ENCODE measurements at regions not wholly inside any gene's neighbourhood (a gene's known extent, or its start where the extent isn't known, plus 50 kb on each side); places are given as distances from the start of the nearest gene placed in this dataset.

DNA sequence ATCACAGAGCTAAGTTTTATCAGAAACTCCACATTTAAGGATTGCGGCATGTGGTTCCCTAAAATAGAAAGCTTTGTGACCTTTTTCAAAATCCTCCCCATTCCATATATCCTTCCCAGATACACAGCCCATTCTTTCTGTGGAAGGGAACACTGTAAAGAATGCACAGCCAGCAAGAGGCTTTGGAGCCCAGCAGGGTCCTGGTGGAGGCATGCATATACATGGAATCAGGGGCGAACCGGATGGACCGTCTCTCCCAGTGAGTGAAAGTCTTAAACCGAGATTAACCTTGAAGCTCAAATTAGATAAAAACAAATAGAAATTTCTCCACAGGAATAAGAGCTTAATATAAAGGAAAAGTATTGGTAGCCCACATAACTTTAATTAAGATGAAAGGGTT is 436.2 kb upstream of the MDFIC2 start:
- Mint-ChIP-seq H3K27ac (no peak overlapping the region), H3K4me1 (no peaks in the 10 kb centered on the region), H3K36me3 (ENCODE audit: low read depth) (no peaks in the 10 kb centered on the region), H3K9me3 (no peaks in the 10 kb centered on the region), H3K4me3 (no peak overlapping the region), H3K27me3 (peaks cover 25% of the 10 kb centered on the region)
- DNase-seq (no peak), ATAC-seq (no peak)

DNA sequence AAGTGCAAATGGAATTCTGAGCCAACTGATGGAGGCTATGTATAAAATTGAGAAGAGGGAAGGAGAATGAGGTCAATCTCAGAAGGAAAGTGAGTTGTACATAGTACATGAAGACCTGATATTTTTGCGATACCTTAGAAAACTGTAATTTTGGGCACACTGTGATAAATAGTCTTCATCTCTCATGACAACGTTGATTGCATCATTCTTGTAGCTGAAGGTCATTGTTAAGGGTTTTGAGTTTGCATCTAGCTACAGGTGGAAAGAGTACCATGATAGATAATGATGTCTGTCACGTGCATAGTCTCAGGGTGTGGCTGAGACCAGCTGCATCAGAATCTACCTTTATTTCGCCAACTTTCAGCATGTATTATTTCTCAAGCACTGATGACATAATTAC is 435.4 kb upstream of the MDFIC2 start:
- Mint-ChIP-seq H3K4me1 (no peaks in the 10 kb centered on the region), H3K36me3 (ENCODE audit: low read depth) (no peaks in the 10 kb centered on the region), H3K27me3 (peaks cover 25% of the 10 kb centered on the region), H3K4me3 (no peak overlapping the region), H3K27ac (no peak overlapping the region), H3K9me3 (no peaks in the 10 kb centered on the region)
- DNase-seq: no peak
- no peak for ATAC-seq

DNA sequence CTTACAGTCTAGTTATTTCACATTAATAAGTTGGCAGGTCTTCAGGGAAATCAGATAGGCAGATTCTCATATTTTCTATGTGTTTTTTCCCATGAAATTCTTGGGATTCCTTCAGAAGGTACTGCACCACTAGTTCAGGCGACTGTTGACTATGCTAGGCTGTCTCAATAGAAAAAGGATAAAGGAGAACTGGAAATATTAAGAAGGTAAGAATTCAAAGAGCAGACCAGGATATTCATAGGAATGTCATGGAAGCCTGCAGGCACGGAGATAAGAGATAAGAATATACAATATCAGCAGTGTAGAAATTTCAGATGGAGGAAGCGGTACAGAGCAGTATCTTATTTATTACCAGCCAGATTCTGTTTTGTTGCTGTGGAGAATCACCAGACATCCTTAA is 432.1 kb upstream of the MDFIC2 start:
- no peak for DNase-seq
- H3K4me3 Mint-ChIP-seq: no peak overlapping the region
- H3K9me3 Mint-ChIP-seq: no peaks in the 10 kb centered on the region
- ATAC-seq: no peak
- no peaks in the 10 kb centered on the region for H3K36me3 Mint-ChIP-seq (ENCODE audit: low read depth)
- peaks cover 19% of the 10 kb centered on the region for H3K27me3 Mint-ChIP-seq
- no peak overlapping the region for H3K27ac Mint-ChIP-seq
- H3K4me1 Mint-ChIP-seq: no peaks in the 10 kb centered on the region

DNA sequence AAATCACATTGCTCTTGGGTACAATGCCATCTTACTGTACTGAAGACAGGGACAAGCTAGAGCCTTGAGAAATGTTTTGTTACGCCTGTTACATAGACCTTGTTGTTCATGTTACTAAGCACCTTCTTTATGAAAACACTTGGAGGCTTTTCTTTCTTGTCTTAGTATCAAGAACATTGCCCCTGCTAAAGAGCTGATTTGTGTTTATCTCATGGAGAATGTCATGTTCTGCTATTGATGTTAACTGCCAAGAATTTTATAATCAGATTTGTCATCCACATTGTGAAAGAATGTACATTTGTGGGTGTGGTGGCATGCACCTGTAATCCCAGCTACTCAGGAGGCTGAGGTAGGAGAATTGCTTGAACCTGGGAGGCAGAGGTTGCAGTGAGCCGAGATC is 431.3 kb upstream of the MDFIC2 start:
- no peaks in the 10 kb centered on the region for H3K36me3 Mint-ChIP-seq (ENCODE audit: low read depth)

DNA sequence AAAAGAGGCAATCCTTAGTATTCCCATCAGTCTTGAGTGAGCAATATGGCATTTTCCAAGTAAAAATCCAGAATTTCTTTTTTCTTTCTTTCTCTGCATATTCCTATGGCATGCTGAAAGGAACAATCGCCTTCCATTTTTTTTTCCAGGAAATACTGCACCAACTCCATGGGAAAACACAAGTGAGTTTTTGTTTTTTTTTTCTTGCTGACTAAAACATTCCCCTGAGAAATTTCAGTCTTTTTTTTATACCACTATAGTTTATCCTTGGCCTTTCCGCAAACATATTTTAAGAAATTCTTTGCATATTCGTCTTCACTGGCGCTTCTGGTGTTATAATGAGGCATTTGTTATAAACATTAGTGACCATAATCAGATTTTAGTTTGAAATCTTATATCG is 429.6 kb upstream of the MDFIC2 start:
- no peak overlapping the region for H3K4me3 Mint-ChIP-seq
- peaks cover 7% of the 10 kb centered on the region for H3K27me3 Mint-ChIP-seq
- H3K27ac Mint-ChIP-seq: no peak overlapping the region
- no peaks in the 10 kb centered on the region for H3K9me3 Mint-ChIP-seq
- DNase-seq (no peak), ATAC-seq (no peak)
- no peaks in the 10 kb centered on the region for H3K36me3 Mint-ChIP-seq (ENCODE audit: low read depth)
- H3K4me1 Mint-ChIP-seq: peaks cover 8% of the 10 kb centered on the region

More for the DNA sequence above, 431.3 kb upstream of the MDFIC2 start:
- Mint-ChIP-seq H3K9me3 (no peaks in the 10 kb centered on the region), H3K27me3 (peaks cover 14% of the 10 kb centered on the region), H3K4me1 (no peaks in the 10 kb centered on the region), H3K27ac (no peak overlapping the region), H3K4me3 (no peak overlapping the region)
- DNase-seq: no peak
- ATAC-seq: no peak

DNA sequence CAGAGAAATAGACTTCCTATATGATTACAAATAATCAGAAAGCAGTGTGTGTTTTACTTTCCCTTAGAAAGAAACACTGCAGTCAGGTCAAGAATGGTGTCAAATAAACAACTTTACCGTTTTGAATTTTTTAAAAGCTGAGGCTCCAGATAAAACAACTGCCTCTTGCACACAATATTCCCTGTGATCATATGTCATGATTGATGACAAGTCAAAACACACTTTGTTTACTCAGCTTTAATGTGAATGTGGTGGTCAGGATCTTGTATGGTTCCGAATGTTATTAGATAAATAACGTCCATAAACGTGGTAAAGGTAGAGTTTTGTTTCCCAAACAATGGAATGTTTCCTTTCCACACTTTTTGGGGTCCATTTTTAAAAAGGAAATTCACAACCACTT is 428.4 kb upstream of the MDFIC2 start:
- no peaks in the 10 kb centered on the region for H3K36me3 Mint-ChIP-seq (ENCODE audit: low read depth)
- H3K9me3 Mint-ChIP-seq: no peaks in the 10 kb centered on the region
- DNase-seq (no peak), ATAC-seq (no peak)
- peaks cover 6% of the 10 kb centered on the region for H3K27me3 Mint-ChIP-seq
- H3K4me1 Mint-ChIP-seq: peaks cover 8% of the 10 kb centered on the region
- H3K27ac Mint-ChIP-seq: no peak overlapping the region
- no peak overlapping the region for H3K4me3 Mint-ChIP-seq

DNA sequence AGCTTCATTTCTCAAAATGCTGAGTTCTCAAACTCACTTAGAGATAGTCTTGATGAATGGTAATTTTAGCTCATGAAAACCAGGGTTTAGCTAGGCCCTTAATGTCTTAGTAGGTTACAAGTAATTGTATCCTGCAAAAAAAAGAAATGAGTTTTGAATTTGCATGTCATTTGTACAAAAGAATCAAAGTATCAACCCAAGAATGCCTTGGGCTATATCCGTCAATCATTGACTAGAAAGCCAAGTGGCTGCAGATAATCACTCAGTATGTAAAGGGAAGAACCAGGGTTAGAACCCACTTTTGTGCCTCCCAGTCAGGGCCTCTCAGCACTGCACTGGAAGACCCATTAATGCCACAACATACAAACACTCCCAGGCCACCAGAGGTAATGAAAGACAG is 427.6 kb upstream of the MDFIC2 start:
- no peaks in the 10 kb centered on the region for H3K36me3 Mint-ChIP-seq (ENCODE audit: low read depth)
- H3K4me3 Mint-ChIP-seq: no peak overlapping the region
- DNase-seq (no peak), ATAC-seq (no peak)
- H3K27me3 Mint-ChIP-seq: no peaks in the 10 kb centered on the region
- H3K27ac Mint-ChIP-seq: no peak overlapping the region
- no peaks in the 10 kb centered on the region for H3K9me3 Mint-ChIP-seq
- peaks cover 8% of the 10 kb centered on the region for H3K4me1 Mint-ChIP-seq

DNA sequence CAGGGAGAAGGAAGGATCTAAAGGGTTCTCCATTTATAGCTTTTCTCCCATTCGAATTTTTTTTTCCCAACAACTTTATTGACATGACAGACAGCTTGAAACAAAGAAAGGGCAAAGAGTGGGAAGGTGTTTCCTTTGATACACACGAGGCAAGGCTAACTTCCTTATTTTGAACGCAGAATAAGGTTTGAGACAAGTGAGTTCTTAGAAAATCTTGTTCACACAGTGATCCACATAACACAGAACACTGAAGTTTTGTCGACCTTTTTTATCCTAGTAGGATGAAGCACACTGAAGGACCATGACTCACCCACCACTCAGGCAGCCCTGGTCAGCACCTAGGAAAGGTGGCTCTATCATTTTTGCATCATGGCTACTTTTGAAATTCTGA is 425.8 kb upstream of the MDFIC2 start:
- no peak for DNase-seq

DNA sequence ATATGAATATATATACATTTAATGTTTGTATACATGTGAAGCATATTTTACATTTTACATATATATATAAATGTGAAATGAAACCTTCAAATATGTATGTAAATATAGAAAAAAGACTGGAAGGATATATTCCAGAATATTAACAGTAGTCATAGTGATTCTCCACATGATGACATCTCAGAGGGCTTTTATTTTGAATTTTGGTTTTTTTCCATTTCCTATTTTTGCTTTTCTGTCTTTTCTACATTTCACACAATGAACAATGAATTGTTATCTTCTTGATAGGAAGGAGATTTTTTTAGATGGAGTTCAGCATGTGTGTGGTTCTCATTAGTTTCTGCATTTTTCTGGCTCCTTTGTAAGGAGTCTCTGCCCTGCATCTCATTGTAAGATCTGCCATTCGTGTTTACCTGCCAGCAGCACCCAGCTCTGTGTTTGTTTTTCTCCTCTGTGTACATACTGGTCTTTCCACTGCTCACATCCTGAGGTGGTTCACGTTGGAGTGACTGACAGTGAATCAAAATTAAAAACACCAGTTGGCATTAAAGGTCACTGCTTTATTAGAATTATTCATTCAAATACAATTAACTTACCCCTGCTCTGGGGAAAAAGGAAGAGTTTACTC is 425.3 kb upstream of the MDFIC2 start:
- H3K27ac Mint-ChIP-seq: no peak overlapping the region
- peaks cover 8% of the 10 kb centered on the region for H3K4me1 Mint-ChIP-seq
- H3K36me3 Mint-ChIP-seq (ENCODE audit: low read depth): no peaks in the 10 kb centered on the region
- no peak overlapping the region for H3K4me3 Mint-ChIP-seq
- DNase-seq: no peak
- H3K9me3 Mint-ChIP-seq: no peaks in the 10 kb centered on the region
- peaks cover 4% of the 10 kb centered on the region for H3K27me3 Mint-ChIP-seq
- ATAC-seq: no peak

More for the DNA sequence above, 425.8 kb upstream of the MDFIC2 start:
- ATAC-seq: no peak
- Mint-ChIP-seq H3K4me3 (no peak overlapping the region), H3K36me3 (ENCODE audit: low read depth) (no peaks in the 10 kb centered on the region), H3K4me1 (peaks cover 8% of the 10 kb centered on the region), H3K27me3 (peaks cover 4% of the 10 kb centered on the region), H3K9me3 (no peaks in the 10 kb centered on the region), H3K27ac (no peak overlapping the region)

DNA sequence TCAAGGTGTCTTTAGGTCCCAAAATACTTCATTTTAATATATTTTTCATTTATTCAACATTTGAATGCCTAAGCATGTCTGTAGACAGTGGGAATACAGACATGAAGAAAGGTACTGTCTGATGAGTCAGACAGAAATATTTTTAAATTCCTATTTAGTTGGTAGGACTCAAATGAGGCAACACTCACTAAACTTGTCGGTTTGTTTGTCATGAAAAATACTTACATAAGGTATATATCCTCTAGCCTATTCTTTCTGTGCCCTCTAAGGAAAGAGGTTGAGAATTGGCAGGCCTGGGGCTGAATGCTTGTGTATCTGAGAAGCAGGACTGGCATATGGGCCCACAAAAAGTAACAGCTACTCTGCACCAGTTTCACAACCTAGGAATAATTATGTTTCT is 423.6 kb upstream of the MDFIC2 start:
- Mint-ChIP-seq H3K4me1 (peaks cover 8% of the 10 kb centered on the region), H3K27me3 (peaks cover 4% of the 10 kb centered on the region), H3K27ac (no peak overlapping the region), H3K4me3 (no peak overlapping the region), H3K36me3 (ENCODE audit: low read depth) (no peaks in the 10 kb centered on the region), H3K9me3 (no peaks in the 10 kb centered on the region)
- DNase-seq (no peak), ATAC-seq (no peak)

DNA sequence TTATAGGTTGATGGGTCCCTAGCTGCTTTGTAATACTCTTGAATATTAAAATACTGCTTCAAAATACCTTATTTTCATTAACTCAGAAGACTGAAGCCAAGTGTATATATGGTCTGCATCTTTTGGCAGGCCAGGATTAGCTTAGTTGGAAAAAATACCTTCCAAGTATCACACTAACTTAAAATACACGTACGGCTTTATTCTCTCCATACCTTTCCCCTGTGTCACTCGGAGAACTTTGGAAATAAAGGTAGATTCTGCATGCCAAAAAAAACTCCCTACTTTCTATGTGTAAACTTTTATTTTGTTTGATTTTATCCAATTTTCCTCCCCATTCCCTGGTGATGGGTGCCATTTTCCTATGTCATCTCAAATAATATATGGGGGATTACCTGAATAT is 422.3 kb upstream of the MDFIC2 start:
- no peak overlapping the region for H3K27ac Mint-ChIP-seq
- H3K4me1 Mint-ChIP-seq: peaks cover 8% of the 10 kb centered on the region
- peaks cover 4% of the 10 kb centered on the region for H3K27me3 Mint-ChIP-seq
- H3K36me3 Mint-ChIP-seq (ENCODE audit: low read depth): no peaks in the 10 kb centered on the region
- H3K4me3 Mint-ChIP-seq: no peak overlapping the region
- H3K9me3 Mint-ChIP-seq: no peaks in the 10 kb centered on the region
- DNase-seq: no peak
- no peak for ATAC-seq

DNA sequence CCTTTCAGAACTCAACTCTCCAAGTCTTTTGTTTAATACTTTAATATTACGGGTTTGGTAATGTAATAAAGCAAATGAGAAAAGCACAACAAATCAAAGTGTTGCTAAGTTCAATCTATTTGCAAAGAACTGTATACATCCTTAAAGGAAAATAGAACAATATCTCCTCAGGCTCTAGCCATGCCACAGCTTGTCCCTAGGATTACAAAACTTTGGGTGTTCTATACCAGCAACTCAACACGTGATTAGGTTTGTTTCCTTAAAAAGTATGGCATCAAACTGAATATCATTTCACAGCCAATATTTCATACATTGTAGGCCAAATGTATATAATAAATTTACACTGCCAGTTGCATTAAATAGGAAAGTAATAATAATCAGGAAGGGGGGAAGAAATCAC is 418.6 kb upstream of the MDFIC2 start:
- Mint-ChIP-seq H3K9me3 (no peaks in the 10 kb centered on the region), H3K4me1 (no peaks in the 10 kb centered on the region), H3K36me3 (ENCODE audit: low read depth) (no peaks in the 10 kb centered on the region), H3K27me3 (peaks cover 4% of the 10 kb centered on the region), H3K4me3 (no peak overlapping the region), H3K27ac (no peak overlapping the region)
- DNase-seq (no peak), ATAC-seq (no peak)

DNA sequence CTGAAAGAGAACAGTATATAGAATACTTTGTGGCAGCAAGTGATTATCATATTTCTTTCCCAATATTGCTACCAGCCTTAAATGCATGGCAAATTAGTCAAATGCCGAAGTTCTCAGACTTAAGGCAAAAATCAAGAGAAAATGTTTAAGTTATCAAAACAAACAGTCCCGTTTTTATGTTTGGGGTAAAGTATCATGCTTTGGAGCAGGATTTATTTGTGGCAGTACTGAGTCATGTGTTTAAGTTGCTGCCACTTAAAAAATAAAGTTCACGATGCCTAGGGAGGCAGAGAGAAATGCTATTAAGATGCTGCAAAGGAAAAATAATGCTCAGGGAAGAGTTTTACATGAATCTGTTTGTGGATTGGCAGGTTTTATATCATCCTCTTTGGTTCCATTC is 417.4 kb upstream of the MDFIC2 start:
- no peak for ATAC-seq
- Mint-ChIP-seq H3K36me3 (ENCODE audit: low read depth) (no peaks in the 10 kb centered on the region), H3K27ac (no peak overlapping the region), H3K4me3 (no peak overlapping the region), H3K9me3 (no peaks in the 10 kb centered on the region), H3K27me3 (peaks cover 4% of the 10 kb centered on the region), H3K4me1 (no peaks in the 10 kb centered on the region)
- DNase-seq: no peak

DNA sequence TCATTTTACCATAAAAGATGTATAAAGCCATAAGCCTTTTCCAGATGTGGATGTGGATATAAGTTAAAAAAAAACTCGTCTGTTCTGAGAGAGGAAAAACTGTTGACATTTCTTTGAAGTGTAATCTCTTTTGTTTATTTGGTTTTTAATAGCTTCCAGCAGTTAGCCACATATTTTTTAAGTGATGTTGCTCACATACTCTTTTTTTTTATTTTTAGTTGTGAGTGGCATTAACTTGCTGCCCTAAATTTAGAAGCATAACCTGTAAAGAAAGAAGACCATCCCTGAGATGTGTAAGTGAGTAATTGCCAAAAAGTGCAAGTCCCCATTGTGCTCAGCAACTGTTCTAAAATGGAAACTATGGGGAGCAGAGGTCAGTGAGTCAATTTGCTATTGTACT is 415.9 kb upstream of the MDFIC2 start:
- Mint-ChIP-seq H3K36me3 (ENCODE audit: low read depth) (no peaks in the 10 kb centered on the region), H3K27ac (no peak overlapping the region), H3K9me3 (no peaks in the 10 kb centered on the region), H3K4me1 (no peaks in the 10 kb centered on the region), H3K4me3 (no peak overlapping the region), H3K27me3 (no peaks in the 10 kb centered on the region)
- DNase-seq (no peak), ATAC-seq (no peak)

DNA sequence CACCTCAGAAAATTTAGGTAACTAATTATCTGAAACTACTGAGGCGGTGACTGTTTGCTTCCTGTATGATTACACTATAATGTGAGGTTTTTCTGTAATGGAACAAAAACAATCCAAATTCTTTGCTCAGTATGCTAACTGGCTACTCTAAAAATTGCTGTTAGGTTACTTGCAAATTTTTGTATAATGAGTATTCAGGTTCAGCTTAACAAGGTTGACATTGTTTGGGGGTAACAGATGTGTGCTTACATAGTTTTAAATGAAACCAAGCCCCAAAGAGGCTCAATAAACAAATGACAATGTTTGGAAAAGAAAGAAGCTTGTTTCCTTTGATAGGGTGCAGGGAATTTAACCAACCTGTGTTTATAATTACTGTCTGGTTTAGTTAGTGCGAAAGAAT is 414.5 kb upstream of the MDFIC2 start:
- no peak overlapping the region for H3K27ac Mint-ChIP-seq
- H3K4me1 Mint-ChIP-seq: no peaks in the 10 kb centered on the region
- H3K9me3 Mint-ChIP-seq: no peaks in the 10 kb centered on the region
- H3K27me3 Mint-ChIP-seq: peaks cover 2% of the 10 kb centered on the region
- H3K36me3 Mint-ChIP-seq (ENCODE audit: low read depth): no peaks in the 10 kb centered on the region
- H3K4me3 Mint-ChIP-seq: no peak overlapping the region
- ATAC-seq: no peak
- DNase-seq: no peak

Data from activated naive CD8-positive, alpha-beta T cell treated with anti-CD3 and anti-CD28 coated beads, Interleukin-2, amount 50 U/mL, for 24 hours (primary cell).